CD4-positive, alpha-beta T cell treated with Interleukin-17A for 1 hour (primary cell): ENCODE measurements at regions not wholly inside any gene's neighbourhood (a gene's known extent, or its start where the extent isn't known, plus 50 kb on each side); places are given as distances from the start of the nearest gene placed in this dataset.
"Not testable (repeated sequence)": the region's sequence is repeated elsewhere in the genome, so short reads cannot be mapped to it uniquely, and the experiment has no call there.

Source experiments
- DNase-seq: peaks from one replicate; pipeline ENCODE4 v3.0.0-alpha.2; 2020

DNA sequence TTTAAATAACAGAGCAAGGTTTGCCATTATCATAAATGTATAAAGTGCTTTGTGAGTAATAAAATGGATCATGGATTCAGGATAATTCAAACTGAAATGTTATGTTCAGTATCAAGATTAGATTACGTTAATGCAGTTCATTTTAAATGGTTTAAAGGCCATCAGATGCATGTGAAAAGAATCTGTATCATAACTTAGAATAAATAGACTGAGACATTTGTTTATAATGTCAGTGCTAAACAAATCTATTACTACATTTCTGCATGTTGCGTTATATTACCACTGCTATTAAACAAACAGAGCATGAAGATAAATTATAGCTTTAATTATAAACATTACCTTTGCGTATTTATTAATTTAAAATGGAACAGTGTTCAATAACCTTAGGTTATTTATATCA is 160.2 kb downstream of the TOX3 start:
- DNase-seq = no peak

DNA sequence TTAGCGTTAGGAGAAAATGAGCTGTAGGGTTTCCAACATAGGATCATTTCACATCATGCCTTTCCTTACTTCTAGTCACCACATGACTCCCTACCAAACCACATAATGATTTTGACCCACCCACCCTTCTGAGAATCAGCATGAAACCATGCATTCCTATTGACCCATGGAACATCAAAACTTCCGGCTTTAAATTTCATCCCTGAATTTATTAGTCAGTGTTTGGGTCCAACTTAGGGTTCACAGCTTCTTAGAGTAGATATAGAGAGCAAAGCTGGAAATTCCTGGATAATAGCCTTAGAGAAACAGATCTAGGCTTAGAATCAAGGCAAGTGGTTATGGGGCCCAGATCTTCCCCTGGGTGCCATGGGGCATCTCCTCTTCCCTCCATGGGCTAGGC is 162.6 kb downstream of the TOX3 start:
- DNase-seq = no peak

DNA sequence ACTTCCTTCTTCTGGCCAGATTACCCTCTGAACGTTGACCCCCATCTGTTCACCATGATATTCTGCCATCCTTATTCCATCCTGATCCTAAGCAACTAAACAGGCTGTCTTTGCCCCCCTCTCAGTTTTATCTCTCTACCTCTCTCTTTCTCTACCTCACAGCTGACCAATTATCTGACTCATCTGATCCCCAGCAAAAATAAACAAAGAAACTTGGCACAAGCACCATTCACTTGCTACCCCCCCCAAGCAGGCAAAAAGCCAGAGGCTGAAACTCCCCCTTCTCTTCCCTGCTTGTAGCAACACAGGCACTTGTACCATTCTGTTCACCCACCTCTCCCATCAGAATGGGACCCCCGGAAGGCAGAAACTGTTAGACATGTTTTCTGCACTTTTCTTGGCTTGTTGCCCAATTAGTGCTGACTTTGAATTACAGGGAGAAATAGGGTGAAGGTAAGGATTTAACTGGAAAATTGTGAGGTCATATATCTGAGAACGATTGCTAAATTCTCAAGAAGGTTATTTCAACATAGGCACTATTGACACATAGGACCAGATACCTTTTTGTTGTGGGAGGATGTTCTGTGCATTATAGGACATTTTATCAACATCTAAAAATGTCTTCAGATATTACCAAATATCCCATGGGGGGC is 163.2 kb downstream of the TOX3 start:
- DNase-seq = no peak

DNA sequence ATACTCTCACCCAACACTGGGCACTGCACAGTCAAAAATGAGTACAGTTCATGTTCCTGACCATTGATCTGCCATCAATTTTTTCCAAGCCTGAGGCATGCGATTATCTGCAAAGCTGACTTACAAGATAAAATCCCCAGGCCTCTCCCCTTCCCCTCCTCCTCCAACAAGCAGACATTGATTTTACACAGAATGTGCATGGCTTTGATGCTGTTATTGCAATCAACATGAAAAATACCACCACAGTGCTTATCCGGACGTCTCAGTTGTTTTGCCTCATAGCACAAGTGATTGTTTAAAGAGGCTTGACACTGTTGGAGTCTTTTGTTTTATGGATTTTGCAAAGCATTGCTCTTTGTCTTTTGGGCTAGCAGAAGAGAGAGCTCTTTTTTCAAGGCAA is 163.8 kb downstream of the TOX3 start:
- DNase-seq = no peak

DNA sequence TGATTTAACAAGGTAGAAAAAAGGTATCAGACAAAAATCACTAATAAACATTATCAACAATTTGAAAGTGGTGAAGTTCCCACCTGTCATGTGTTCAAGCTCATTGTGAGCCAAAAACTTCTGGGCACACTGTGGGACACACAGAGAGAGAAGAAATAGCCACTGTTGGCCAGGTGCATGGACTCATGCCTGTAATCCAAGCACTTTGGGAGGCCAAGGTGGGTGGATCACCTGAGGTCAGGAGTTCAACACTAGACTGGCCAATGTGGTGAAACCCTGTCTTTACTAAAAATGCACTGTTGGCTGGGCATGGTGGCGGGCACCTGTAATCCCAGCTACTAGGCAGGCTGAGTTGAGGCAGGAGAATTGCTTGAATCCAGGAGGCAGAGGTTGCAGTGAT is 167.4 kb downstream of the TOX3 start:
- no peak for DNase-seq

DNA sequence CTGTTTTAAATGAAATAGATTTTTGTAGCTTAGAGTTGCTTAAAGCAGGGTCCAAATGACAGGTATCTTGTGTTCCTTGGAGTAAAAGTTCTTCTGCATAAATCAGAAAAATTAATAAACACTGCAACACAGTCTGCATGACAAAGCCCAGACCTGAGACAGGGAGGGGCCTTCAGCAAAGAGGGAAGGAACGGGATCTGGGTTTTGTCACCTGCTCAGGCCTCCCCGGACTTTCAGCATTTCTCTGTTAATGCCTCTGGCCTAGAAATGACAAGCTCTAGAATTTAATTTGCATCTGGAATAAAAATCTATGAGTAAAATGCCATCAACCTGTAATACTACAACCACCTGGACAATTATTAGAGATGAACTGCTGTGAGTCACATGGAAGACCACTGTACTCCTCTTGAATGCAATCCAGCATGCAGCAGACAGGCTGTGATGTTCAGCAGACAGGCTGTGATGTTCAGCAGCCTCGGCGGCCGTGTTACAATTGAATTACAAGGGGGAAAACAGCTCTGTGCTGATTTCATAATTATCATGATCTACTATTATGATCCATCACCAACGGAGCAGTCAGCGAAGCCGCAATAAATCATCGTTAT is 170.2 kb downstream of the TOX3 start:
- no peak for DNase-seq

DNA sequence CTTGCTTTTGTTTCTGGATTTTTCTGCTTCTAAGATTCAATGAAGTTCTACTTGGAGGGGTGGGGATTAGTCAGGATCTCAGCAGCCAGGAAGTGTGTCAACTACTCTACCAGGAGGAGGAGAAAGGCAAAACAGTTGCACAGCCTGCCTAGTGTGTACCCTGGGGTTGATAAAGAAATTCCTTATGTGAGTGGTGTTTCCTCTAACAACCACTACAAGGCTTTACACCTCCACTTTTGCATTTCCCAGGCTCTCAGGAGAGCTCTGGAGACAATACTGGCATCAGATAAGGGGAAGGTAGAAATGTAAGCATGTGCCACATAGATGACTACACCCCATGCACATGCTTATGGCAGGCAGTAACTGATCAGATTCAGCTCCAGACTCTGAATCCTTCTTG is 174.6 kb downstream of the TOX3 start:
- DNase-seq = no peak

DNA sequence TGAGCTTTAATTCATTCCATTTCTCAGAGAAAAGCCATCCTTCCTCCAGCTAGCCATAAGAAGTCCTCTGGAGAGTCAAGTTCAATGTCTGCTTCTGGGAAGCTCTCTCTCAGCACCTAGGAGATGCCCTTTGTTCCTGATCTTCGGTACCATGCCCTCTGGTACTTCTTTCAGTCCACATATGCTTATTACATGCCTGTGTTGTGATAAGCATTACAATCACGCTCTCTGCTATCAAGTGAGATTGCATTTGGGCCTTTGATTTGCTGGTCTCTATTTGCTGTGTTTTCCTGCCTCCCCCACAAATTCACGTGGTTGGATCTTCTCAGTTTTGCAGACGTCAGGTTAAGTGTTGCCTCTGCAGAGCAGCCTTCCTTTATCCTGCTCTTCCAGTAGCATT is 178.1 kb downstream of the TOX3 start:
- DNase-seq = no peak

DNA sequence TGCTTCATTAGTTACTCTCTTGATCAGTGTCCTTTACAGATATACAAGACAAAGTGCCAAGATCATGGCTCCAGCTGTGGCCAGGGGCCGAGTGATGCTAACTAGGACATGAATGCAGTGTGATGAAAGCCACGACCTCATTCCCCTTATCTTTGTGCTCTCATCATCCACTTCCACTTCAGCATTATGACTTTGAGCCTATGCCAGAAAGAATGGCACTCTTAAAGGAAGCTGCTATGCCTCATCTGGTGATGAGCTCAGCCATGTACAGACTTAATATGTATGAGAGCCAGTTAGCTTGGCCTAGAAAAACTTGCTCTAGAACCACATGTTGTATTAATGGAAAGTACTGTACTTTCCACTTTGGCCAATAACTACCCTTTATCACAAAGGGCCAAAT is 179.1 kb downstream of the TOX3 start:
- DNase-seq = no peak

DNA sequence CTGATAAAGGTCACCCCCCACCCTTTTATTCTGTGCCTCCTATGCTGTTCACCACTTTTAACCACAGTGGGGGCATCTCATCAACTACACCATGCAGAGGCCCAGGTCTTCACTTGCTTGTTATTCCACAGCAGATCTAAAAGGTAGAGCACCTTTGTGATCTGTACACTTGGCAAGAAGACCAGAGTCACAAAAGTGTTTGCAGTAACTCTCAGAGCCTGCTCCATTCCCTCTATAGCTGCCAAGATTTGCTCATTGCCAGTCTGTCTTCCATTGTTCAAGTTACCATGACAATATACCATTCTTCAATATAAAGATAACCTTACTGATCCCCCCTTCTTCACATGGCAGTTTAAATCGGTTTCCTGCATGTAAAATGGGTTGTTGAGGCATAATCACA is 180.0 kb downstream of the TOX3 start:
- DNase-seq = no peak

DNA sequence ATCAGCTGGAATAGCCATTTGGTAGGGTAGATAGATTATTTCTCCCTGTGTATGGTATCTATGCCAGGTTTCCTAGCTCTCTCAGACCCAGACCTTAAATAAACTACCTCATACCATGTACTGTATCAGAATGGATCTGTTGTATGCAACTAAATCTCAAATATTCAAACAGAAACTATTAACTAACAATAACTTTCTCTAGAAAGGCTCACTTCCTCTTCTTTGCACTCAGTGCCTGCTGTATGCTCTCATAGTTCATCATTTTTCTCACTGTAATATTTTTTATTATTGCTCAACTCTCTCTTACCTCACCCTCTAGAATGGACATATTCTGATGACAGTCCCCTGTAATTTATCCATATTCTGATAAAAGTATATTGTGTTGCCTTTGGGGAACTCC is 182.4 kb downstream of the TOX3 start:
- DNase-seq = no peak

DNA sequence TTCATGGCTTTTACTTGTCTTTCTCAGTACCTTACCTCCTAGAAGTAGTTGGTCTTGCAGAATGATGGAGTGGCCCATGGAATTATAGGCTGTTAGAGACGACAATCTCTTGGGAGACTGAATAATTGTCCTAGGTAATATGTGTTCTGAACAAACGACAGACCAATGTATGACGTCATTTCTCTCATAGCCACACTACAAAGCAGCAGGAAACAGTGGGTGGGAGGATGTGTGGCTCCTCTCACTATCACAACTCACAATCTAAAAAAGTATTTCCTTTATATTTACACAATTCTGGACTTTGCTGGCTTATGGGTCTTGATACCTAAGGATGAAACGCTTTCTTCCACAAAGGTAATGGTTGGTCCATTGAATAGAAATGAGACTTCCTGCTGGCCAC is 183.9 kb downstream of the TOX3 start:
- DNase-seq = no peak

DNA sequence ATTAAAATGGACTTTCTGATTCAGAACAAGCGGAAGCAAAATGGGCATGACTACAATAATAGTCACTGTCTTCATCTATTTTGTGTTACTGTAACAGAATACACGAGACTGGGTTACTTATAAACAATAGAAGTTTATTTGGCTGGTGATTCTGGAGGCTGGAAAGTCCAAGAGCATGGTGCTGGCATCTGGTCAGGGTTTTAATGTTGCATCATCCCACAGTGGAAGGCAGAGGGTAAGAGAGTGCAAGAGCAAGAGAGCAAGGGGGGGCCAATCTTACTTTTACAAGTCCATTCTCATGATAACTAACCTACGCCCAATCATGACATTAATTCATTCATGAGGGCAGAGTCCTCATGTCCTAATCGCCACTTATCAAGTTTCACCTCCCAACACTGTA is 189.2 kb downstream of the TOX3 start:
- no peak for DNase-seq

DNA sequence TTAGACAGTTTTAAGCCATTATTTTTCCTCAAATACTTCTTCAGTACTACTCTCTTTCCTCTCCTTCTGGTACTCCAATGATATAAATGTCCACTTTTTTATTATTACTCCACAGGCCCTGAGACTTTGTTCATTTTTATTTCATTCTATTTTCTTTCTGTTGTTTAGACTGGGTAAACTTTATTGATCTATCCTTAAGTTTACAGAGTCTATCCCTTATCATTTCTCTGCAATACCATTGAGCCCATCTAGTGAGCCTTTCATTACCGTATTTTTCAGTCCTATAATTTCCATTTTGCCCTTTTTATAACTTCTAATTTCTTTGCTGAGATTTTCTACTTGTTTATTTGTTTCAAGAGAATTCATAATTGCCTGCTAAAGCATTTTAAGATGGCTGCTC is 193.7 kb downstream of the TOX3 start:
- DNase-seq = no peak

DNA sequence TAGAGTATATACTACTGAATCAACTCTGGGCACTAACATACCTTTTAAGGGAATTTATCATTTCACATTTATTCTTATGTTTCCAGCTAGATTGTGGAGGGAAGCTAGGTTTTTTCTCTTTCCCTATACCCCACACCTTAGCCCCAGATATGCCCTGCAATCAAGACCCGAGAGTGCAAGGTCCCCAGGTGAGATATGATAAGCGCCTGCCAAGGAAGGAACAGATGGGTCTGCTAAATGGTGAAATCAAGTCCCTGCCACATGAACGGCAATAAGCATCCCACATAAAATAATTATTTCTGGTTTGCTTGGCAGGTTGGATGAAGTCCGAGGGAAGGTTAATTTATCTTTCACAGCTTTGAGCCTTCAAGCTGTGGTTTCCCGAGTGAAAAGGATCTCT is 195.5 kb downstream of the TOX3 start:
- no peak for DNase-seq

DNA sequence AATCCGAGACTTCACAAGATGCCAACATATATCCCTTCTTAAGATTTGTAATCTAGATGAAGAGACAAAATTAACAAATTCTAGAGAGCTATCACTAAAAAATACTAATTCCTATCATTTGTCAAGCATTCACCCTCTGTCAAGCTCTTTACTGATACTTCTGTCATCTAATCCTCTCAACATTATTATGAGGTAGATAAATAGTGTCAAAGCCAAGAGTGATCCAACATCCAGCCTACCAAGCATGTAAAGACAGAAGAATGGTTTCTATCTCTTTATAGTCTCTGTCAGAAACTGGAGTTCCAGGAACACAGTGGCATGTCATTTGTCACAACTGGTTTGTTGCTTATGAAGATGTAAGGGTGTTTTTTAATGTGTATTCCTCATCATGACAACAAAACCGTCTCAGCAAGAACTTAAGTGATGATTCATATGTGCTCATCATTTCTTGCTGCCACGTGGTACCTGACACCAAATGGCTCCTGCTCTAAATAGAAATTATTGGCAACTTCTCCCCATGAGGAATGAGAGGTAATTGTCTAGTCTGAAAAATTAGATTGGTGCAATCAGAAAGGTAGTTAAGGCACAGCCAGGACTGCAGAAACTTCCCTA is 196.8 kb downstream of the TOX3 start:
- DNase-seq = no peak

DNA sequence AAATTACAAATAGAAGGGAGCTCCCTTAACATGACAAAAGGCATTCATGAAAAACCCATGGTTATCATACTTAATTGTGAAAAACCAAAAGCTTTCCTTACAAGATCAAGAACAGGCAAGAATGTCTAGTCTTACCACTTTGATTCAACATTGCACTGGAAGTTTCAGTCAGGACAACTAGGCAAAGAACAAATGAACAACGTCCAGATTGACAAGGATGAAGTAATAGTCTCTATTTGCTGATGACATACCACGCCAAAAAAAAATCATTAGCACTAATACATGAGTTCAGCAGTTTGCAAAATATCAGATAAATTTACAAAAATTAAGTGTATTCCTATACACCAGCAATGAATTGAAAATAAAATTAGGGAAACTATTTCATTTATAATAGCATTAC is 200.2 kb downstream of the TOX3 start:
- no peak for DNase-seq

DNA sequence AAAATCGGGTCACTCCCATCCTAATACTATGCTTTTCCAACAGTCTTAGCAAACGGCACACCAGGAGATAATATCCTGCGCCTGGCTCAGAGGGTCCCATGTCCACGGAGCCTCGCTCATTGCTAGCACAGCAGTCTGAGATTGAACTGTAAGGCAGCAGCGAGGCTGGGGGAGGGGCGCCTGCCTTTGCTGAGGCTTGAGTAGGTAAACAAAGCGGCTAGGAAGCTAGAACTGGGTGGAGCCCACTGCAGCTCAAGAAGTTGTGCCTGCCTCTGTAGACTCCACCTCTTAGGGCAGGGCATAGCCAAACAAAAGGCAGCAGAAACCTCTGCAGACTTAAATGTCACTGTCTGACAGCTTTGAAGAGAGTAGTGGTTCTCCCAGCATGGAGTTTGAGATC is 213.3 kb downstream of the TOX3 start:
- DNase-seq = not testable (repeated sequence)

DNA sequence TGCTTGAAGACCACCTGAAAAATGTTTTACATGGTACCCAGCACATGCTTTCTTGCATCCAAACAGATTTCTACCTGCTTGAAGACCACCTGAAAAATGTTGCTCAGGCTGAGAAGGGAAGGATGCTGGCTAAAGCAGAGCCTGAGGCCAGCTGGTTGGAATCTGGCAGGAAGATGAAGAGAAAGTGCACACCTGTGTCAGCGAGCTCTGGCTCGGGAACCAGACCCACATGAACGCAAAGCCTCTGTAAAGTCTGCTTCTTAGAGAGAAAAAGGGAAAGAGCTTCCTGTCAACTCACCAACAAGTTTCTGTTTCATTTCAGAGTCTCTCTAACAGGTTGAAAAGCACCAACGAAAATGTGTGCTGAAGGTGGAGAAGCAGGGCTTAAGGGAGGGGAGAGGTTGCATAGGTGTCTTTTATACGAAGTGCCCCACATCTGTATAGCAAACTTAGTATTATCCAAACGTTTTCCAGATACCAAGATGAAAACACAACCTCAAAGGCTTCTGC is 226.0 kb downstream of the TOX3 start:
- no peak for DNase-seq

DNA sequence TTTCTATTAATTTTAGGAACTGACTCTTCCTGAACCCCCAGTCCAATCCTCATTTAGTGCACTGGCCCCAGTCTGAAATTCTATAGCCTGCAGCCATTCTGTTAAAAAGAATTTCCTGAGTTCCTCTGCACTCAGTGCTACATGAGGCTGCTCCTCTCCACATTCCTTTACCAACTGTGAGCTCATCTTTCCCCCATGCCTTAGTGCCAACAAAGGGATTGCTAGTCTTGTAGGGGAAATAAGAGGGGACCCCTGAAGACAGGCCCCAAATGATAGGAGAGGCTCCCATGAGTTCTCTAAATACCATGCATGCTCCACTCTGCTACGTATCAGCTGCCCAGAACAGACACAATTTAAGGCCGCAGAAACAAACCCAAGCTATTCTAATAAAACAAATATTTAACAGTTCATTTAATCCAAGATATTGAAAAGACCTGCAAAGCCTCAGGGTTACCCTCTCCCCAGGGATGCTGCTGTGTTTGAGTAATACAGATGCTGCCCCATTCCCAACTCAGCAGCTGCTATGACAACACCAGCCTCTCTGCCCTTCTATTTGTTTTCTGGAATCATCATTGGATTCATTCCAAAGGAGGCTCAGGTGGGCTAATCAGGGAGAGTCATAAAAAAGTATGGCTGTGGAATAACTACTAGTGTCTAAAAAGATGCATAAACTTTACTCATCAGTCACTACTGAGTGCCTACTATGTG is 228.5 kb downstream of the TOX3 start:
- no peak for DNase-seq

DNA sequence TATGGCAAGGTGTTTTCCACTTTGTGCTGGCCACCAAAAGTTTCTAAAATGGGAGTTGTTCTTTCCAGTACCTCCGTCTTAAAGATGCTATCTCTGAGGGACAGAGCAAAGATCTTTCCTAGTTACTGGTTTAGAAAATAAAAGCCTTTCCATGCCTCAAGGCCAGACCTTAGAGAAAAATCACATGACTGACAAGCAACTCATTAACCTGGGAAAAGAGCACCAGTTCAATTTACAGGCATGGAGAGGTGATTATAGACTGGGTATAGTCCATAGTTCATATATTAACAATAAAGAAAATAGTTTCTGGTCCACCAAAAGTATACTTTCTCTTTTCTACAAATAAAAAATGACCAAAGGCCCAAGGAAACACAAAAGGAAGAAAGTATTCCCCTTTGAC is 230.7 kb downstream of the TOX3 start:
- no peak for DNase-seq

DNA sequence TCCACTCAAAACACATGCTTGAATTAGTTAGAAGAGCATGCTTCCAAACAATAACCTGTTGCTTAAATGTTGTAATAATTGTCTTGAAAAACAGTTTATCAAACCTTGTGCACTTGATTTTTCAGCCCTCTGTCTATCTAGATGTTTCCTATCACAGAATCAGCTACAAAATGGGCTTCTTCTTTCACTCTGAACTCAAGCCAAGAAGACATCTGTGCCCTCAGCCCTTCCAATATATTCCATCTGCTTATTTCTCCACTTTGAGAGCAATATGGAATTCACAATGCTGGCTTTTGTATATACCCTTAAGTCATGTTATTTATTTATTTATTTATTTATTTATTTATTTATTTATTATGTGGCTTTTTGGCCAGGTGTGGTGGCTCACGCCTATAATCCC is 234.2 kb downstream of the TOX3 start:
- no peak for DNase-seq

DNA sequence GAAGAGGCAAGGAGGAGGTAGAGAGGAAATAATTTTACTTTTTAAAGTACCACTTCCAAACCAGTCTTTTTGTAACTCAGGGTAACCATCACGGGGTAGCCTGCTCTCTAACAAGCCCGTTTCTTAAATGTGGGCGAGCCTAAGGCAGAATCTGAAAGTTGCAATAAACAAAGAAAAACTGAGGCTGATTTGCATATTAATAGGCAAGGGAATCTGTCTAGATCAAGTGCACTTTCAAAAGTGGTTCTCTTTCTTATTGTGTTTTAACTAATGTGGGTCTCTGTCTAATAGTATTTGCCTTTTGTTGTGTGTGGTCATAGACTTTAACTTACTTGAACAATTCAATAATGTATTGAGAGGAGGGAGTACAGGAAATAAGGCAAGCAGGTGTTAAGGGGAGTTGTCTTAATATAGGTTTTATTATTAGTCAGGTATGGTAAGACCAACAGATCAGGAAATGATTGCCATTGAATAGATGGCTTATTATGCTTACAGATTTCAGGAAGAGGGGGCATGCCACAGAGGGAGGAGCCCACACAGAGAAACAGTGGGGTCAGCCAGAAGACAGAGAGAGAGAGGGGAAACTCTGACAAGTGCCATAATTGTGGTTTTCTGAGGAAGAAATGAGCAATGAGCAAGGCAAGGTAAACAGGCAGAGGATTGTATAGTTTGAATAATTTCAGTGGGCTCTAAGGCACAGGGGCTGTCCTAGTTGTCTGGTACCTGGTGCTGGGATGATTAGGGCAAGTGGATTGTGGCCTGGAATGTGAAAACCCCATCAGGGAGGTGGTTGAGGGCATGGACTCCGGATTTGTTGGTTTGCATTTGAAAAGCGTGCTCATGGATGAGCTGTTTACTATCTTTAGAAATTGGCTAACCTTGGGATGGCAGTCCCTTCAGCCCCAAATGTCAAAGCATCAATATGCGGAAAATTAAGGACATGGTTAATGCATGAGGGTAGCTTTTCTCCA is 237.2 kb downstream of the TOX3 start:
- DNase-seq = no peak
